Small intestine (tissue), 7 donors: ENCODE measurements at regions not wholly inside any gene's neighbourhood (a gene's known extent, or its start where the extent isn't known, plus 50 kb on each side); places are given as distances from the start of the nearest gene placed in this dataset.

ENCODE experiments used
- DNase-seq, 2 donors: peaks; one replicate each; pipeline versions ENCODE4 v3.0.0 to v3.0.0-alpha.2; 2013
- FAIRE-seq: peaks from 2 replicates; lab custom pipeline; 2012; peaks lifted over from hg19 to GRCh38; lab: Jason Lieb, UNC
- H3K27ac ChIP-seq, 3 donors: one replicate each; pipeline ENCODE4 v1.5.1; 2013; ENCODE audit warnings: low read length in 2 of 3, mild to moderate bottlenecking in 2 of 3, control low read depth in 1 of 3, inconsistent platforms in 1 of 3, low read depth in 1 of 3, moderate library complexity in 1 of 3
- H3K27me3 ChIP-seq, 3 donors: one replicate each; pipeline ENCODE4 v1.6.1; 2013; ENCODE audit warnings: low read length in 3 of 3, inconsistent platforms in 1 of 3; ENCODE audit not compliant: control insufficient read depth in 3 of 3, insufficient read depth in 3 of 3
- H3K36me3 ChIP-seq, 3 donors: one replicate each; pipeline ENCODE4 v1.6.1; 2013; ENCODE audit warnings: low read length in 3 of 3, inconsistent platforms in 1 of 3, low read depth in 1 of 3, mild to moderate bottlenecking in 1 of 3, moderate library complexity in 1 of 3; ENCODE audit not compliant: control insufficient read depth in 3 of 3, insufficient read depth in 2 of 3
- H3K4me1 ChIP-seq, 3 donors: one replicate each; pipeline ENCODE4 v1.6.1; 2013; ENCODE audit warnings: low read length in 2 of 3, inconsistent platforms in 1 of 3, low read depth in 1 of 3, mild to moderate bottlenecking in 1 of 3, moderate library complexity in 1 of 3; ENCODE audit not compliant: control insufficient read depth in 3 of 3, insufficient read depth in 2 of 3
- H3K4me3 ChIP-seq, 3 donors: one replicate each; pipeline ENCODE4 v1.5.1; 2013; ENCODE audit warnings: low read length in 3 of 3, control low read depth in 1 of 3, inconsistent platforms in 1 of 3, low read depth in 1 of 3, mild to moderate bottlenecking in 1 of 3, moderate library complexity in 1 of 3
- H3K9me3 ChIP-seq, 2 donors: one replicate each; pipeline ENCODE4 v1.6.1; 2013; ENCODE audit warnings: low read depth in 1 of 2, low read length in 1 of 2; ENCODE audit not compliant: control insufficient read depth in 2 of 2, insufficient read depth in 1 of 2
- WGBS, 3 donors: extraction: QIAGEN DNeasy Blood & Tissue Kit; methylation state at CpG; one replicate each; pipeline ENCODE4 v1.1.7; 2013; 5-methylcytosine and 5-hydroxymethylcytosine counted together
- donor health status: healthy with polysubstance abuse.
- donor health status: control.
- donor health status: control.
- donor health status: Bipolar disorder and iron deficiency.
- donor health status: healthy.

GRCh38 chr5:82353522-82353921 lies 75.4 kb upstream of the RPS23 start:
- 97 to 99% (median 99%) methylated on average over 3 of the region's 3 CpGs for WGBS, 3 donors
- DNase-seq, result no peak
- FAIRE-seq, result no peak

DNA sequence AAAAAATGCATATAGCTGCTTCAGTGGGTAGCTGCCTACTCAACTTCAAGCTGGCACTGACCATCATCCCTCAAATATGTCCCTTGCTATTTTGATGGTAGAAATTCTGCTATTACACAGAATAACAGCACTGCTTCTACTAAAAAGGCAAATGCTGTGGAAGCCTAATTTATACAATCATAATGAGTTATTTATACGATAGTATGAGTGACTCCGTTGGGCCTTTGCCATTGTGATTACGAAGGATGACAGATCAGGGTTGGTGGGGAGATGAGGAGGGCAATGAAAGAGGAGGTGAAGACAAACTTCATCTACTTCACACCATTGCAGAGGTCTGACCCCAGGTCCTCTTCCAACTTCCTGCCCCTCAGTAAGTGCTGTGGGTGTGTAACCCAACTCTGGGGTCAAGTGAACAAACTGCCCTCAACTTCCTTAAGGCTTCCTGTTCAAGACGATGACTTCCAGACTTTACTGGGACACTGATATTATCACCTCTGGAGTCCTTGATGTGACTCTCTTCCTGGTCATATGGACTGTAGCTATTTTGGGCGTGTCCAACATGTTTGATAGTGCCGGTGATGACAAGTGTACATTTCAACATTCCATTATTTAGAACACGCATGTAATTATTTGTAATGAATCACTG lies 74.1 kb upstream of the RPS23 start:
- FAIRE-seq (no peak), DNase-seq (peak in 1 of 2 donors; percentile 10)
- WGBS, 3 donors, result 49 to 67% (median 49%) methylated on average over 7 of the region's 7 CpGs
- H3K36me3 ChIP-seq, result no peaks in the 10 kb centered on the region
- no peaks in the 10 kb centered on the region for H3K27me3 ChIP-seq
- no peaks in the 10 kb centered on the region for H3K9me3 ChIP-seq
- H3K4me1 ChIP-seq, result no peaks in the 10 kb centered on the region
- H3K4me3 ChIP-seq, result no peak overlapping the region
- H3K27ac ChIP-seq, result no peak overlapping the region

More at GRCh38 chr5:82353522-82353921, 75.4 kb upstream of the RPS23 start:
- Histone ChIP-seq H3K36me3 (no peaks in the 10 kb centered on the region), H3K9me3 (no peaks in the 10 kb centered on the region), H3K4me1 (peaks cover 0 to 4% (median 0%) of the 10 kb centered on the region in 3 donors), H3K27ac (no peak overlapping the region), H3K4me3 (no peak overlapping the region), H3K27me3 (no peaks in the 10 kb centered on the region)

DNA sequence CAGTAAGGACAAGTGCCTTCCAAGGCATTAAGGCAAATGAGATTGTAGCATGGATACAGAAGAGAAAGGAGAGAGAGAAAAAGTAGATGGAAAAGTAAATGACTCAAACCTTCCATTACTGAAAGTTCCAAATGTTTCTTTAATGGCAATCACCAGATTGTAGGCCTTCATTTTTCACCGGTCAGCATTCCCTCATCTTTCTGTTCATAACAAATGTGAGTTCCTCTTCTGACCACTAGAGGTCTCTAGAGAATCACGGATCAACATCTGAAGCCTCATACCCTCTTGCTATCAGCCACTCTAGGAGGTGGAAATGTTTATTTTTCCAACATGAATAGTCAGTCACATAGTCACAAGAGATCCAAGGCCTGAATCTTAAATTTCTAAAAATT lies 73.6 kb upstream of the RPS23 start:
- H3K36me3 ChIP-seq, result no peaks in the 10 kb centered on the region
- DNase-seq (peak; percentile 73 to 80), FAIRE-seq (no peak)
- H3K4me3 ChIP-seq, result no peak overlapping the region
- no peaks in the 10 kb centered on the region for H3K4me1 ChIP-seq
- WGBS, 3 donors, result 2 to 5% (median 3%) methylated on average over 2 of the region's 2 CpGs
- no peaks in the 10 kb centered on the region for H3K27me3 ChIP-seq
- H3K9me3 ChIP-seq, result no peaks in the 10 kb centered on the region
- no peak overlapping the region for H3K27ac ChIP-seq

GRCh38 chr5:82351297-82351696 lies 73.1 kb upstream of the RPS23 start:
- WGBS, 3 donors, result 63 to 81% (median 79%) methylated on average over 1 of the region's 1 CpG

DNA sequence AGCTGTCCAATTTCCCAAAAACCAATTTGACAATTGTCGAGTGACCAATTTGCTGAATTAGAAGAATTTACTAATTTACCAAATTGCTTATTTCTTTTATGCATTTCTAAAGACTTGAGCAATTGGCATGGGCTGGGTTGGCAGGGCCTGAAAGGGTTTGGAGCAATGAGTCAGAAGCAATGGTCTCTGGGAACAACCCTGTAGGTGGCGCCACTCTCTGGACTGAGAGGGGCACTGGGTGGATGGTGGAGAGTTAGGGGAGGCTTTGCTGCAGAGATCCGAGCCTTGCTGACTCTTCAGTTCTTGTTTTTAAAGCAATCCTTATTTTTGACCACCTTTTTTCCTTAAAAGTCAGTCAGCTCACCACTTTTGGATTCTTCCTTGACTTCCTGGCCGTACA lies 71.5 kb upstream of the RPS23 start:
- H3K36me3 ChIP-seq, result no peaks in the 10 kb centered on the region
- no peak for FAIRE-seq
- no peak overlapping the region for H3K27ac ChIP-seq
- 83 to 88% (median 84%) methylated on average over 4 of the region's 4 CpGs for WGBS, 3 donors
- no peaks in the 10 kb centered on the region for H3K27me3 ChIP-seq
- H3K4me1 ChIP-seq, result no peaks in the 10 kb centered on the region
- no peaks in the 10 kb centered on the region for H3K9me3 ChIP-seq
- peak in 1 of 2 donors; percentile 14 for DNase-seq
- H3K4me3 ChIP-seq, result no peak overlapping the region

More at GRCh38 chr5:82351297-82351696, 73.1 kb upstream of the RPS23 start:
- H3K27ac ChIP-seq, result no peak overlapping the region
- DNase-seq, result no peak
- no peaks in the 10 kb centered on the region for H3K27me3 ChIP-seq
- H3K9me3 ChIP-seq, result no peaks in the 10 kb centered on the region
- no peak for FAIRE-seq
- H3K36me3 ChIP-seq, result no peaks in the 10 kb centered on the region
- no peaks in the 10 kb centered on the region for H3K4me1 ChIP-seq
- H3K4me3 ChIP-seq, result no peak overlapping the region

GRCh38 chr5:82348784-82349425 lies 70.8 kb upstream of the RPS23 start:
- H3K4me1 ChIP-seq, result no peaks in the 10 kb centered on the region
- FAIRE-seq (no peak), DNase-seq (no peak)
- no peaks in the 10 kb centered on the region for H3K36me3 ChIP-seq
- H3K4me3 ChIP-seq, result no peak overlapping the region
- H3K9me3 ChIP-seq, result no peaks in the 10 kb centered on the region
- no peak overlapping the region for H3K27ac ChIP-seq
- 78 to 86% (median 79%) methylated on average over 4 of the region's 4 CpGs for WGBS, 3 donors
- H3K27me3 ChIP-seq, result no peaks in the 10 kb centered on the region

- DNase-seq (peak in 1 of 2 donors; percentile 15), FAIRE-seq (no peak)
- Histone ChIP-seq H3K36me3 (no peaks in the 10 kb centered on the region), H3K9me3 (no peaks in the 10 kb centered on the region), H3K4me1 (no peaks in the 10 kb centered on the region), H3K27ac (peak overlapping the region in 1 of 3 donors; percentile 43), H3K27me3 (no peaks in the 10 kb centered on the region), H3K4me3 (no peak overlapping the region)
- 63 to 87% (median 80%) methylated on average over 12 of the region's 12 CpGs for WGBS, 3 donors
Observed at GRCh38 chr5:82347201-82347865, 69.2 kb upstream of the RPS23 start.

DNA sequence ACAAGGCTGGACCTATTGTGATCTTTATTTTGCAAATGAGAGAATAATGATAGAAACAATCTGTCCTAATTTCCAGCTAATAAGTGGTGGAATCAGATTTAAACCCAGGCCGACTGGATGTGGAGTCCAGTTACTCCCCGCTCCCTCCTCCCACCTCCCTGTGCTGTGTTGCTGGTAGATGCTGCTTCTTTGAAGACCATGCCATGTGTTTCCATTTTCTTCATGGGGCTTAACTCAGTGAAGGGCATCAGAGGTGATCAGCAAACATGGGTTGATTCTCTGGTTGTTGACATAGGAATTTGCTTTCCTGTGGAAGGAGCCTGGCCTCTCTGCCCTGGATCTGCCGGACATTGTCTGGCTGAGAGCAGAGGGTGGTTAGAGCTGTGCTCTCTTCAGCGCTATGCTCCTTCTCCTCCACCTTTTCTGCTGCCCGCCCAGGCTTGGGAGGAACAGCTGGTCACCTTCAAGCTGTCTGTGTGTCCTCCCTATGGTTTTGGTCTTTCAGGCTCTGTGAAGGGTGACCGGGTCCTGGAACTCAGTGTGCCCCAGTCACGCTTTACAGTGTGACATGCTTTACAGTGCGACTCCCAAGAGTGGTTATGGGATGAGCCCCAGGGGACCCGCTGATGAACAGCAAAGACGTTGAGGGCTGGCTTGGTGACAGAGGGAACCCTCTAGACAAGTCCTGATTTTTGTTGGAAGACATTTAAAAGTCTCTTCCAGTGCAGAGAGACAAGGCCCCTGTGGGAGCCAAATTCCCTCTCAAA lies 68.4 kb upstream of the RPS23 start:
- Histone ChIP-seq H3K27me3 (no peaks in the 10 kb centered on the region), H3K4me3 (no peak overlapping the region), H3K27ac (no peak overlapping the region), H3K36me3 (no peaks in the 10 kb centered on the region), H3K9me3 (no peaks in the 10 kb centered on the region), H3K4me1 (no peaks in the 10 kb centered on the region)
- FAIRE-seq (no peak), DNase-seq (no peak)
- WGBS, 3 donors, result 80 to 92% (median 86%) methylated on average over 10 of the region's 10 CpGs
